A673 (cell line): ENCODE measurements at regions not wholly inside any gene's neighbourhood (a gene's known extent, or its start where the extent isn't known, plus 50 kb on each side); places are given as distances from the start of the nearest gene placed in this dataset.
"Not testable (repeated sequence)": the region's sequence is repeated elsewhere in the genome, so short reads cannot be mapped to it uniquely, and the experiment has no call there.

Experiments used
- BruUV-seq: library from RNA; stranded (reverse); fragments of 400-500 nt; replicated peaks from 2 replicates; lab custom pipeline; 2021; lab: Mats Ljungman, UMichigan
- CTCF ChIA-PET: fragments of 300-600 bp; sonication (Branson Sonifier 250); formaldehyde crosslinking; loops from one replicate; lab custom pipeline; 2022; ENCODE audit warnings: antibody characterized with exemption; lab: Charles Lee
- POLR2A ChIA-PET: fragments of 300-600 bp; sonication (Branson Sonifier 250); formaldehyde crosslinking; loops from one replicate; lab custom pipeline; 2022; ENCODE audit warnings: antibody characterized with exemption; ENCODE audit not compliant: low non-redundant PET; lab: Charles Lee
- DNase-seq: peaks from one replicate; pipeline ENCODE4 v3.0.0-alpha.2; 2015; ENCODE audit warnings: low spot score
- H3K27ac ChIP-seq: fragments of 200-600 bp; sonication (generic); 2 replicates; pipeline ENCODE4 v1.5.1; 2016; ENCODE audit warnings: mixed run types, low read depth, mild to moderate bottlenecking, mixed read lengths, antibody characterized with exemption, low read length; ENCODE audit not compliant: poor library complexity, severe bottlenecking
- H3K27me3 ChIP-seq: fragments of 200-600 bp; sonication (generic); replicated peaks from 2 replicates; pipeline ENCODE4 v1.6.1; 2017; ENCODE audit warnings: mixed run types, low read depth, mild to moderate bottlenecking, mixed read lengths, antibody characterized with exemption, low read length; ENCODE audit not compliant: insufficient read depth, poor library complexity
- H3K36me3 ChIP-seq: fragments of 200-600 bp; sonication (generic); 2 replicates; pipeline ENCODE4 v1.6.1; 2016; ENCODE audit warnings: mixed run types, mild to moderate bottlenecking, mixed read lengths, antibody characterized with exemption, low read length; ENCODE audit not compliant: insufficient read depth, poor library complexity, severe bottlenecking
- H3K4me1 ChIP-seq: fragments of 200-600 bp; sonication (generic); 2 replicates; pipeline ENCODE4 v1.6.1; 2017; ENCODE audit warnings: mixed run types, mild to moderate bottlenecking, mixed read lengths, antibody characterized with exemption, low read length; ENCODE audit not compliant: insufficient read depth, poor library complexity, severe bottlenecking
- H3K4me3 ChIP-seq: fragments of 200-600 bp; sonication (generic); 2 replicates; pipeline ENCODE4 v1.5.1; 2016; ENCODE audit warnings: low read depth, mixed run types, mild to moderate bottlenecking, mixed read lengths, low read length; ENCODE audit not compliant: poor library complexity, severe bottlenecking
- H3K9me3 ChIP-seq: fragments of 200-600 bp; sonication (generic); 2 replicates; pipeline ENCODE4 v1.6.1; 2016; ENCODE audit warnings: mixed run types, low read depth, mild to moderate bottlenecking, mixed read lengths, antibody characterized with exemption, low read length; ENCODE audit not compliant: poor library complexity, severe bottlenecking
- CTCF ChIP-seq: fragments of 300-800, 200-600 bp; sonication (generic); conservative IDR thresholded peaks from 2 replicates; pipeline ENCODE4 v1.5.1; 2017; ENCODE audit warnings: low read depth, mild to moderate bottlenecking, antibody characterized with exemption, low read length, moderate library complexity, mixed read lengths
- EZH2 ChIP-seq: fragments of 200-600 bp; sonication (generic); IDR thresholded peaks from 2 replicates; pipeline ENCODE4 v1.6.1; 2017; ENCODE audit warnings: borderline replicate concordance, low read depth, mild to moderate bottlenecking, mixed read lengths, antibody characterized with exemption, low read length; ENCODE audit not compliant: poor library complexity, severe bottlenecking
- intact Hi-C: fragments of 100-400 bp; cut with micrococcal nuclease; formaldehyde crosslinking; loops from one replicate; pipeline ENCODE4 v1.10.0; 2022; ENCODE audit not compliant: unreplicated experiment

- H3K36me3 ChIP-seq, result no peaks in the 10 kb centered on the region
- BruUV-seq, result no TSS peak
- no peaks in the 10 kb centered on the region for H3K27me3 ChIP-seq
- DNase-seq, result no peak
- intact Hi-C loops, result no loop called here
- TF ChIP-seq EZH2 (no peak), CTCF (no peak)
- no peaks in the 10 kb centered on the region for H3K4me1 ChIP-seq
- POLR2A ChIA-PET, result no interaction called here
- no peaks in the 10 kb centered on the region for H3K9me3 ChIP-seq
- CTCF ChIA-PET, result no interaction called here
- no peak overlapping the region for H3K27ac ChIP-seq
- H3K4me3 ChIP-seq, result no peak overlapping the region
These were observed 133.1 kb upstream of the SEMA3C start for GRCh38 chr7:81051811-81052413.

GRCh38 chr7:81045491-81046030 lies 126.7 kb upstream of the SEMA3C start:
- TF ChIP-seq EZH2 (no peak), CTCF (no peak)
- H3K27ac ChIP-seq, result no peak overlapping the region
- H3K9me3 ChIP-seq, result no peaks in the 10 kb centered on the region
- no peak overlapping the region for H3K4me3 ChIP-seq
- no TSS peak for BruUV-seq
- no peaks in the 10 kb centered on the region for H3K27me3 ChIP-seq
- POLR2A ChIA-PET, result no interaction called here
- intact Hi-C loops, result no loop called here
- CTCF ChIA-PET, result no interaction called here
- no peaks in the 10 kb centered on the region for H3K36me3 ChIP-seq
- DNase-seq, result no peak
- no peaks in the 10 kb centered on the region for H3K4me1 ChIP-seq

GRCh38 chr7:81042646-81043045 lies 123.8 kb upstream of the SEMA3C start:
- H3K4me3 ChIP-seq, H3K27me3 ChIP-seq, CTCF ChIA-PET, BruUV-seq, H3K27ac ChIP-seq, H3K4me1 ChIP-seq, H3K36me3 ChIP-seq, intact Hi-C loops, POLR2A ChIA-PET, DNase-seq, H3K9me3 ChIP-seq: not testable (repeated sequence)

- ChIA-PET CTCF (no interaction called here), POLR2A (no interaction called here)
- intact Hi-C loops, result no loop called here
- H3K9me3 ChIP-seq, result no peaks in the 10 kb centered on the region
- no peak for DNase-seq
- no peaks in the 10 kb centered on the region for H3K27me3 ChIP-seq
- no TSS peak for BruUV-seq
- H3K36me3 ChIP-seq, result no peaks in the 10 kb centered on the region
- H3K27ac ChIP-seq, result no peak overlapping the region
- TF ChIP-seq EZH2 (no peak), CTCF (no peak)
- no peaks in the 10 kb centered on the region for H3K4me1 ChIP-seq
- H3K4me3 ChIP-seq, result no peak overlapping the region
These were observed 121.6 kb upstream of the SEMA3C start for GRCh38 chr7:81040496-81040895.
